H1 (cell line): ENCODE measurements at regions not wholly inside any gene's neighbourhood (a gene's known extent, or its start where the extent isn't known, plus 50 kb on each side); places are given as distances from the start of the nearest gene placed in this dataset.

ENCODE experiments used
- CTCF ChIA-PET: fragments of 300-600 bp; sonication (Branson Sonifier 250); formaldehyde crosslinking; loops from one replicate; lab custom pipeline; 2021; ENCODE audit not compliant: partially characterized antibody; lab: Charles Lee
- POLR2A ChIA-PET: fragments of 300-600 bp; sonication (Branson Sonifier 250); formaldehyde crosslinking; loops from one replicate; lab custom pipeline; 2021; ENCODE audit warnings: inconsistent platforms; ENCODE audit not compliant: partially characterized antibody; lab: Charles Lee
- DNase-seq, 2 experiments: peaks; one replicate each; pipeline versions ENCODE4 v3.0.0 to v3.0.0-alpha.2; 2010 to 2022; ENCODE audit warnings: low spot score in 2 of 2, low read depth in 1 of 2, mixed read lengths in 1 of 2
- FAIRE-seq: peaks from 2 replicates; lab custom pipeline; 2011; peaks lifted over from hg19 to GRCh38; lab: Jason Lieb, UNC
- H2AFZ ChIP-seq: 2 replicates; pipeline ENCODE4 v1.8.1; 2012; ENCODE audit warnings: low read length, inconsistent platforms
- H2AK5ac ChIP-seq: 2 replicates; pipeline ENCODE4 v1.6.1; 2013; ENCODE audit warnings: low read depth, low read length
- H2BK120ac ChIP-seq: replicated peaks from 2 replicates; pipeline ENCODE3; 2013; ENCODE audit warnings: low read depth, low read length, inconsistent platforms
- H2BK12ac ChIP-seq: 2 replicates; pipeline ENCODE4 v1.6.1; 2013; ENCODE audit warnings: low read depth, low read length
- H2BK15ac ChIP-seq: 2 replicates; pipeline ENCODE4 v1.6.1; 2013; ENCODE audit warnings: low read length
- H2BK20ac ChIP-seq: 2 replicates; pipeline ENCODE4 v1.6.1; 2013; ENCODE audit warnings: low read length
- H2BK5ac ChIP-seq: 2 replicates; pipeline ENCODE4 v1.6.1; 2013; ENCODE audit warnings: low read depth, low read length
- H3K14ac ChIP-seq: 2 replicates; pipeline ENCODE4 v1.6.1; 2013; ENCODE audit warnings: inconsistent platforms; ENCODE audit not compliant: insufficient read length
- H3K18ac ChIP-seq: 2 replicates; pipeline ENCODE4 v1.6.1; 2013; ENCODE audit warnings: low read length; ENCODE audit errors: extremely low read depth
- H3K23ac ChIP-seq: 2 replicates; pipeline ENCODE4 v1.6.1; 2013; ENCODE audit warnings: inconsistent platforms; ENCODE audit not compliant: insufficient read length
- H3K23me2 ChIP-seq: 2 replicates; pipeline ENCODE4 v1.6.1; 2013; ENCODE audit warnings: low read depth, low read length
- H3K27ac ChIP-seq: 2 replicates; pipeline ENCODE4 v1.6.1; 2011; ENCODE audit warnings: low read depth, low read length, inconsistent platforms
- H3K27me3 ChIP-seq, 4 experiments: replicated peaks in 1 of 4; 1 replicate in 1 of 4; 2 replicates in 3 of 4; pipeline versions ENCODE4 v1.6.1 to v1.8.1; 2011 to 2013; ENCODE audit warnings: low read length in 3 of 4, mild to moderate bottlenecking in 3 of 4, inconsistent platforms in 2 of 4, mixed read lengths in 2 of 4, moderate library complexity in 1 of 4; ENCODE audit not compliant: control insufficient read depth in 3 of 4, insufficient read depth in 3 of 4; ENCODE audit errors: extremely low read depth in 1 of 4
- H3K36me3 ChIP-seq, 4 experiments: 2 replicates each; pipeline versions ENCODE4 v1.6.1 to v1.8.1; 2011 to 2013; ENCODE audit warnings: mild to moderate bottlenecking in 4 of 4, low read length in 3 of 4, moderate library complexity in 2 of 4, control low read depth in 1 of 4, inconsistent platforms in 1 of 4; ENCODE audit not compliant: insufficient read depth in 4 of 4, control insufficient read depth in 2 of 4
- H3K4ac ChIP-seq: replicated peaks from 2 replicates; pipeline ENCODE3; 2013; ENCODE audit warnings: low read length, low read depth, mixed read lengths, inconsistent platforms; ENCODE audit not compliant: insufficient read length
- H3K4me1 ChIP-seq, 4 experiments: replicated peaks in 1 of 4; 1 replicate in 1 of 4; 2 replicates in 3 of 4; pipeline versions ENCODE4 v1.6.1 to v1.8.1; 2011 to 2013; ENCODE audit warnings: low read length in 3 of 4, inconsistent platforms in 2 of 4, mixed read lengths in 1 of 4; ENCODE audit not compliant: insufficient read depth in 4 of 4, control insufficient read depth in 3 of 4
- H3K4me2 ChIP-seq, 2 experiments: 2 replicates each; pipeline versions ENCODE4 v1.6.1 to v1.8.1; 2011 to 2013; ENCODE audit warnings: low read depth in 2 of 2, low read length in 2 of 2, control low read depth in 1 of 2, inconsistent platforms in 1 of 2, mild to moderate bottlenecking in 1 of 2; ENCODE audit not compliant: insufficient read depth in 1 of 2
- H3K4me3 ChIP-seq, 4 experiments: fragments of 200-600, 300-600 bp in 1 of 4; sonication (generic), shearing (Covaris generic), sonication (Bioruptor Twin) in 1 of 4; 2 replicates each; pipeline versions ENCODE4 v1.5.1 to v1.8.1; 2011 to 2016; ENCODE audit warnings: low read length in 4 of 4, low read depth in 3 of 4, control low read depth in 2 of 4, inconsistent platforms in 2 of 4, mild to moderate bottlenecking in 2 of 4, mixed read lengths in 1 of 4, moderate library complexity in 1 of 4; ENCODE audit not compliant: insufficient read depth in 2 of 4; ENCODE audit errors: extremely low read depth in 1 of 4
- H3K56ac ChIP-seq: replicated peaks from 2 replicates; pipeline ENCODE3; 2013; ENCODE audit warnings: low read depth, mild to moderate bottlenecking, mixed read lengths, low read length, inconsistent platforms; ENCODE audit not compliant: insufficient read length
- H3K79me1 ChIP-seq: 2 replicates; pipeline ENCODE4 v1.6.1; 2013; ENCODE audit warnings: low read depth, low read length, control low read depth
- H3K79me2 ChIP-seq, 2 experiments: 2 replicates each; pipeline versions ENCODE4 v1.6.1 to v1.8.1; 2012 to 2013; ENCODE audit warnings: low read length in 2 of 2, mild to moderate bottlenecking in 2 of 2, inconsistent platforms in 1 of 2; ENCODE audit not compliant: insufficient read depth in 2 of 2, control insufficient read depth in 1 of 2
- H3K9ac ChIP-seq, 4 experiments: replicated peaks in 1 of 4; 1 replicate in 1 of 4; 2 replicates in 3 of 4; pipeline versions ENCODE4 v1.6.1 to v1.8.1; 2011 to 2013; ENCODE audit warnings: low read depth in 3 of 4, low read length in 3 of 4, control low read depth in 2 of 4, mild to moderate bottlenecking in 2 of 4, moderate library complexity in 2 of 4, inconsistent platforms in 1 of 4; ENCODE audit errors: extremely low read depth in 1 of 4
- H3K9me3 ChIP-seq, 2 experiments: 2 replicates each; pipeline versions ENCODE4 v1.6.1 to v1.8.1; 2012 to 2013; ENCODE audit warnings: mild to moderate bottlenecking in 2 of 2, moderate library complexity in 2 of 2, control low read depth in 1 of 2, inconsistent platforms in 1 of 2, low read depth in 1 of 2, low read length in 1 of 2, mixed read lengths in 1 of 2; ENCODE audit not compliant: insufficient read depth in 2 of 2
- H4K20me1 ChIP-seq, 2 experiments: replicated peaks in 1 of 2; 2 replicates each; pipeline versions ENCODE3 to v1.8.1; 2011 to 2013; ENCODE audit warnings: inconsistent platforms in 2 of 2, low read length in 2 of 2, mild to moderate bottlenecking in 1 of 2; ENCODE audit not compliant: insufficient read depth in 2 of 2, control insufficient read depth in 1 of 2
- H4K5ac ChIP-seq: 2 replicates; pipeline ENCODE4 v1.6.1; 2013; ENCODE audit warnings: low read length, low read depth, mixed read lengths, inconsistent platforms; ENCODE audit not compliant: insufficient read length
- H4K8ac ChIP-seq: 2 replicates; pipeline ENCODE4 v1.8.0; 2013; ENCODE audit warnings: mild to moderate bottlenecking, moderate library complexity, low read length, inconsistent platforms; ENCODE audit not compliant: insufficient read depth; ENCODE audit errors: extremely low read depth
- H4K91ac ChIP-seq: replicated peaks from 2 replicates; pipeline ENCODE3; 2013; ENCODE audit warnings: low read length, mixed read lengths, inconsistent platforms; ENCODE audit not compliant: insufficient read length
- SP2 ChIP-seq: IDR thresholded peaks from 2 replicates; pipeline ENCODE4 v1.6.1; 2012; ENCODE audit warnings: mild to moderate bottlenecking, low read length, inconsistent platforms
- WGBS, 2 experiments: shearing (Covaris generic) in 1 of 2; methylation state at CpG; one replicate each; pipeline versions ENCODE4 v1.1.6 to v1.1.7; 2013 to 2015; ENCODE audit warnings: low lambda C conversion rate in 2 of 2, mixed read lengths in 2 of 2, inconsistent platforms in 1 of 2, low coverage in 1 of 2, missing lambda C conversion rate in 1 of 2; ENCODE audit not compliant: insufficient replicate concordance in 2 of 2, insufficient coverage in 1 of 2, insufficient read length in 1 of 2; ENCODE audit errors: extremely low coverage in 1 of 2, missing lambda C conversion rate in 1 of 2; 5-methylcytosine and 5-hydroxymethylcytosine counted together

DNA sequence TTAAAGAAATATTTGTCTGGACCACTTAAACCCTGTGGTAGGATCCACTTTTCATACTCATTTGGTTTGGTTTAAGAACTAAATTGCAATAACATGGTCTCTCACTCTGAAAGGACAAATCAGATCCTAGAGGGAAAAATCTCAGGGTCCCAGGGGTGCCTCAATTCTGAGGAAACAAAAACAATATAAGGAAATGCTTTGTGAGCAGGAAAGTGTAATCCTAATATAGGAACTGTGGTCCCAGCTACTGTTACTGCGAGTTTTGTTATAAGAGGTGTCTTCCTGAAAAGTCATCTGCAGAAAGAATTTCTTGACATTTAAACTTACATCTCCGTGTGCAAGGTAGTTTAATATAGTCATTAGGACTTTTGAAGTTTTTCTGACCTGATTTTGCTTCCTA lies 420.1 kb upstream of the LCORL start:
- Histone ChIP-seq H3K14ac (no peak overlapping the region), H4K91ac (no peak overlapping the region), H2BK20ac (no peak overlapping the region), H4K20me1 (no peaks in the 10 kb centered on the region), H3K27me3 (no peaks in the 10 kb centered on the region), H2AFZ (no peak overlapping the region), H3K18ac (no peak overlapping the region), H3K4me3 (no peak overlapping the region), H3K79me1 (no peaks in the 10 kb centered on the region), H2AK5ac (no peak overlapping the region), H4K8ac (no peak overlapping the region), H3K4me2 (no peak overlapping the region), H3K27ac (no peak overlapping the region), H3K79me2 (no peaks in the 10 kb centered on the region), H3K56ac (no peak overlapping the region), H3K9ac (no peak overlapping the region), H3K36me3 (no peaks in the 10 kb centered on the region), H3K4me1 (no peaks in the 10 kb centered on the region), H3K4ac (no peak overlapping the region), H3K23ac (no peak overlapping the region), H2BK15ac (no peak overlapping the region), H2BK12ac (no peak overlapping the region), H3K23me2 (no peaks in the 10 kb centered on the region), H2BK5ac (no peak overlapping the region), H2BK120ac (no peak overlapping the region), H4K5ac (no peak overlapping the region), H3K9me3 (peaks cover 43 to 53% of the 10 kb centered on the region in 2 experiments)
- ChIA-PET POLR2A (no interaction called here), CTCF (no interaction called here)
- DNase-seq (no peak), FAIRE-seq (no peak)
- WGBS, 2 experiments = 69% methylated on average over 2 of the region's 2 CpGs; no CpG with 5 or more reads in 1 of the 2 experiments
- TF ChIP-seq SP2 = no peak
